Stimulated activated CD4-positive, alpha-beta T cell treated with anti-CD3 and anti-CD28 coated beads, Interleukin-12 subunit alpha, Interleukin-12 subunit beta, amount 100 ng/mL, for 48 hours (primary cell): ENCODE measurements at regions not wholly inside any gene's neighbourhood (a gene's known extent, or its start where the extent isn't known, plus 50 kb on each side); places are given as distances from the start of the nearest gene placed in this dataset.

Experiments
- DNase-seq, 3 donors: peaks; one replicate each; pipeline ENCODE4 v3.0.0-alpha.2; 2020; ENCODE audit warnings: low read depth in 2 of 3, low spot score in 1 of 3

DNA sequence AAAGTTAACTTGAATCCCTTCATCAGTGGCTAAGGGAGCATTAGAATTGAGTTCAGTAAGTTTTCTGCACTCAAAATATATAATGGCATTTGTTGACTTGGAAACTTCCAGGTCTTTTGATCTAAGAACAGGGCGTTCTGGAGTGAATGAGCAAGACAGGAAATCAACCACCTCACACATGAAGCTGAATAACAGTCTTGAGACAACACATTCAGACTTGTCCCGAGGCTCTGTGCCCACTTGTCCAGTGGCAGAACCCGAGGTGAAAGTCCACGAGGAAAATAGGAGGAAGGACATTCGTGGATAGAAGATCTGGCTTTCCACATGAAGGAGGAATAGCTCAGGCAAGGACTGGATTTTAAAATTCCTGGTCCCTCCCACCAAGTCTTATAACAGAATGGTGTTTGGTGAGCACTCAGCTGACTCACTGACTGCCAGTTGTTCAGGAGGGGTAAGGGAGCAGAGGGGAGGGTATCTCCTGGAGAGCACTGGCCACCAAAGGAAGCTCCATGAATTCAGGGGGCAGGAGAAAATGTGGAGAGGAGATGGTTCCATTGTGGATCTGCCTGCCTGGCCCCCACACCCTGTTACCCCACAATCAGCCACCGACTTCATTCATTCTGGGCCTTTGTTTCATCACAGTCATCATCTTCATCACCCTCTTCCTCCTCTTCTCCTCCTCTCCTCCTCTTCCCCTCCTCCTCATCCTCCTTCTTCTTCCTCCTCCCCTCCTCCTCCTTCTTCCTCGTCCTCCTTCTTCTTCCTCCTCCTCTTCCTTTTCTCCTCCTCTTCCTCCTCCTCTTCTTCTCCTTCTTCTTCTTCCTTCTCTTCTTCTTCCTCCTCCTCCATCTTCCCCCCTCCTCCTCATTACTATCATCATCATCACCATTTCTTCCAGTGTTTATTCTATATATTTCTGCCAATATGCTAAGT, 620.1 kb downstream of the MED13L start:
- DNase-seq = no peak

DNA sequence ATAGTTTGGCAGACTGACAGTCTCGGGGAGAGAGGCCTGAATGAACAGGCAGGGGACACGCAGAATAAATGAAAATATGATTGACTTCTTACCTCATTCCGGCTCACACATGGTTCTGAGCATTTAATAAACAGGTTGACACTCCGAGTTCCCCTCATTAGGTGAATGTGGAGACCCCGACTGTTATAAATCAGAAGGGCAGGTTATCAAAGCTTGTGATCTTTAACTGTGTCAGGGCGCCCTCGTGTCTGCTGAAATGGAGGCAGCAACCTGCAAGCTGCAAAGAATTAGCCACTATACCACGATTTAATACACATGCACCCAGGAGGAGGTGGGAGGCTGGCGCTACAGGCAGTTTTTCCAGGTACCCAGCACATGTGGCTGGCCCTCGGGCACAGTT, 627.5 kb downstream of the MED13L start:
- no peak for DNase-seq

DNA sequence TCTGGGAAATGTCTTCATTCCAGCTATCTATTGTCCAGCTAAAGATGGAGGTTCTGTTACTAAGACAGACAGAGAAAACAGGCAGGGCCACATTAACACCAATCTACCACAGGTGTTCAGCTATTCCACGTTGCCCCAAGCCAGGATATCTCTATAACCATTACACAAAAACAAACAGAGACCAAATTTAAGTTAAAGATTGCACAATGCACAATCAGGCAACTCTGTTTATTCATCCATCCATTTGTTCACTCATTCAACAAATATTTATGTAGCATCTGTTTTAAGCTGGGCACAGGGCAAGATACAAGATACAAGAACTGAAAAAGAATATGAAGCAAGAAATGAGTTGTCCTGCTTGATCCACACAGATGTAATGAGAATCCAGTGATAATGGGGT, 629.0 kb downstream of the MED13L start:
- no peak for DNase-seq

DNA sequence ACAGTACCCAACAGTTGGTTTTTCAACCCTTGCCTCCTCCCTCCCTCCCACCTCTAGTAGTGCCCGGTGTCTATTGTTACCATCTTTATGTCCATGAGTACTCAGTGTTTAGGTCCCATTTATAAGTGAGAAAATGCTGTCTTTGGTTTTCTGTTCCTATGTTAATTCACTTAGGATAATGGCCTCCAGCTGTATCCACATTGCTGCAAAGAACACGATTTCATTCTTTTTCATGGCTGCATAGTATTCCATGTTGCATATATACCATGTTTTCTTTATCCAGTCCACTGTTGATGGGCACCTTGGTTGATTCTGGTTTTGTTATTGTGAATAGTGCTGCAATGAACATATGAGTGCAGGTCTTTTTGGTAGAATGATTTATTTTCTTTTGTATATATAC, 631.3 kb downstream of the MED13L start:
- no peak for DNase-seq

DNA sequence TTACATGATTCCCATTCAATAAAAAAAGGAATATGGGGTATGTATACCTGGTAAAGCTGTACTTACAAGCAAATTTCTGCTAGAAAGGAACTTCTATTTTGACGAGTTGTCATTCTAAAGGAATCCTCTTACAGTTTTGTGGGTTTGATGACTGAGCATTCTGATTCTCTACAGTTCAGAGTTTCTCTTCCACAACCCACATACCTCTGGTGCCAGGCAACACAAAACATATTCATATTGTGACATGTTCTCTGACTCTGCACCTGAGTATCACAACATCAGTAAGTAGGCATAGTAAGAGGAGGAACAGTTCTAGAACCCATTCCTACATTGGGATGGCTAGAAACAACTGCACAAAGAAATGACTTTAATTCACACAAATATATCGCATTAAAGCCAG, 636.6 kb downstream of the MED13L start:
- DNase-seq = no peak

DNA sequence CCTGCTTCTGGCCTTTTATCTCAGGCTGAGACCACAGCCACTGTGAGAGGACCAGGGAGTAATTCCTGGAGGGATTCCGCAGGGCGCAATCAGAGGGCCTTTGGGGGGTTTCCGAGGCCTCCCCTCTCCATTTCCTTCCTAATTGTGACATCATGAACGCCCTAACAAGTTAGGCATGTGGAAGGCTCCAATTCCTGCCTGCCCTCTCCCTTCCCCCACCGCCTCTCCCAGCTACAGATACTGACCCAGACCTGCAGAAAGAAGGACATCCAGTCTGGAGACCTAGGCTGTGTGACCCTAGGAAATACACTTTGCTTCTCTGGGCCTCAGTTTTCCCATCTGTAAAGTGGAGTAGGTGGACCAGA, 637.9 kb downstream of the MED13L start:
- DNase-seq = no peak

DNA sequence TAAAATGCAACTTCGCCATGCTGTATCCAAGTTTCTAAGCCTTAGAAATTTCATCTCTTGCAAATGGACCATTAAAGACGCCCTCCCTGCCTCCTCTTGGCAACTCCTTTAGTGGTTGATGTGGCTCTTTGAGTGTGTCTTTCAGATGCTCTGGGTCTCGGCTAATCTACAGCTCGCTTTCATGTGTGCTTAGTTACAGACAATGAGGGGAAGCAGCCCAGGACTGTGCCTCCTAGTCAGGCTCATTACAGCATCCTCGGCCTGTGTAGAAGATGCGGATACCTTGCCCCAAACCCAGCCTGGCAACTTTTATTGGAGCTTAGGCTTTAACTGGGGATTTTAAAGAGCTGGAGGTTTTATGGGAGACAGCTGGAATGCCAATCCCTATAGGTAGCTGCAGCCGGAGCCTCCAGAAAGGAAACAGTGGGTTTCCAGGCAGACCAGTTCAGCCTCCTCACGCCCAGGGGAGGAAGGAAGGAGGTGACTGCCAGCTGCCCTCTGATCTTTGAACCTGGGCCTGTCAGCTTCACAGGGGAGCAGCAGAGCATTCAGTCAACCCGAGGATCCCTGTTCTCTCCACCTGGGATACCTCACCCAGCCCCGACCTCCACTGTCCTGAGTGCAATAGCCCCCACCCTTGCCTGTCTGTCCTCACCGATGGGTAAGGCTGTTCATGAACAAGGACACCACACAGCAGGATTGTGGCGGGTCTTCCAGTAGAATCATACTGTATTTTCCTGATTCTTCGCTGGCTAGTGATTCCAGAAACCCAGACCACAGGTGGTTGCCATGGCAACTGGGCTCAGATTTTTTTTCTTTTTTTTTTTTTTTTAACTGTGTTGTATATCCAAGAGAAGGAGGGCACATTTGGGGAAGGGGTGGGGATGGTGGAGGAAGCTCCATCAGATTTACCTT, 638.5 kb downstream of the MED13L start:
- DNase-seq = no peak

DNA sequence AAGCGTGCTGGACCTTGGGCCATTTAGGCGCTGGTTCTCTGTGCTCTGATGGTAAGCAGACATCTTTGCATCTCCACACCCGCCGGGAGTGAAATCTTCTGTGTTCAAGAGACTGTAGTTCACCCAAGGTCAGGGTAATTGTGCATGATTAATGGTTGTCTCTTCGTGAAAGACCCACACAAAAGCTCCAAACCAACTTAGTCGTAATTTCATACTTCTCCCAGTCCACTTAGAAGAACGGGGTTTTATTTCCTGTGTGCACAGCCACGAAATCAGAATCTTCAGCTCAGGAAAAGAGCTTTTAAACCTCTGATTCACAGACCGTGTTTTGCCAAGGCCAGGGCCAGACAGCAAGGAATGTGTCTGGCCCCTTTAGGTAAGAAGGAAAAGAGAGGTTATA, 640.9 kb downstream of the MED13L start:
- no peak for DNase-seq

DNA sequence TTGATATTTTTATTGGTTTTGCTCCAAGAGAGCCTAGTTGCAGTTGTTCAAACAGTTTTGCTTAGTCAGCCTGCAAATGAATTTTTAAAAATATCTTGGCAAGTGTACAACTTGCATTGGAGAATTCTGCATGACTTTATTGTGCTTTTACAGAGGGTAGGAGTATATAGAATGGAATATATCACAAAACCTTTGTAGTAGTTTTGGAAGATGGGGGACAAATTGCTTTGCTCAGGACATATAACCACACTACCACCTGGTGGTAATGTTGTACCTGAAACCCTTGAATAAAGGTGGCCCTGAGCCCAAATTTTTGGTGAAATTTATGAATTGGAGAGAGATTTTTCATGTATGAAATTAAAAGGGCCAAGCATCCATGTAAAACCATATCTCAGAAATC, 645.2 kb downstream of the MED13L start:
- no peak for DNase-seq

DNA sequence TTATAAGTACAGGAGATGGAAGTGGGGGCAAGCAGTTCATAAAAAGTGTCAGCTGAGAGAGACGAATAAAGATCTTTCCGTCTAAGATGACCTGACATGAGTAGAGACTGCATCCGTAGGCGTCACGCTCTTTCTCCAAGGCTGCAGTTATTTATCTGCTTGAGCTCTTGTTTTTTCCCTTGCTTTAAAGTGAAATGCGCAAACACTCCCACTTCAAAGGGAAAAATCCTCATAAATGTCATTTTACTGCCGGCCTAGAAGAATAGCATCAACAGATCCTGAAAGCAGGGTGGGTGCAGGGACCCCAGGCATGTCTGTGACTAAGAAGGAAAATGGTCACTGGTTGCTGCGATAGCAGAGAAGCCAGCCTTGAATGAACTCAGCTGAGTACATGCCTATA, 647.4 kb downstream of the MED13L start:
- no peak for DNase-seq

DNA sequence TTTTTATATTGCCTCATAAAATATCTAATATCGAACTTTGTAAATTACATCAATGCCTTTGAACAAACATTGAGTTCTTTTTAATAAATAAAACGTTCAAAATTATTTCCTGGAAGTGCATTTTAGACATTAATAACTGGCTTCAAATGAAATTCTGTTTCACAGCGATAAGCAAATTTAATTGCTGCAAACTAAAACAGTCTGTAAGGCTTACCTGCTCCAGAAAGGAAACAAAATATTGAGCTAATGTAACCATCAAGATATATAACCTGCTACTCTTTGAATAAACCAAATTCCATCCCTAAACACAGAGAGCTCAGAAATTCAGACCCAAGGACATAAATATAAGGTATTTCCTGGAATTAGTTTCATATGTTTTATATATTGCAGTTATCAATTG, 651.3 kb downstream of the MED13L start:
- no peak for DNase-seq

DNA sequence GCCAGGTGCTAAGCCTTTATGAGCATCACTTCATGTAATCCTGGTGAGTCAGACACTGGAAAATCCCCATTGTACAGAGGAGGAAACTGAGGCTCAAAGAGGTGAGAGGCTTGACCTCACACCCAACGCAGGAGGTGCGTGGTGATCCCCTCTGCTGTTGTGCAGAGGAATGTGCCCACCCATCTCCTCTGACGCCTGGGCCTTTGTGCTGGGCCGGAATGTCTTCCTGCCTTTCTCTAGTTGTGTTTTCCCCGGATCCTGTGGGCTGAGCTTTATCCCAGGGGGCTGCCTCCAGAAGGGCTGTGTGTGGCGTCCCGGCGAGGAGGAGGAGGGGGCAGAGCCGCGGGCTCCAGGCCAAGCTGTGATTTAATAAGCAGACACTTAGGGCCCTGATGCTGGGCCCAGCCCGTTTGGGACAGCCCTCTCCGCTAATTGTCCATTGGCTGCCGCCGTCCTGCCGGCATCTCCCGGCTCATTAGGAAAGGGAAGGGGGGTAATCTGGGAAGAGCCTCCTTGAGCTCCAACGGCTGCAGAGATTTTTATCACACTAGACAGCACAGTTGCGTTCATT, 653.6 kb downstream of the MED13L start:
- DNase-seq = no peak

DNA sequence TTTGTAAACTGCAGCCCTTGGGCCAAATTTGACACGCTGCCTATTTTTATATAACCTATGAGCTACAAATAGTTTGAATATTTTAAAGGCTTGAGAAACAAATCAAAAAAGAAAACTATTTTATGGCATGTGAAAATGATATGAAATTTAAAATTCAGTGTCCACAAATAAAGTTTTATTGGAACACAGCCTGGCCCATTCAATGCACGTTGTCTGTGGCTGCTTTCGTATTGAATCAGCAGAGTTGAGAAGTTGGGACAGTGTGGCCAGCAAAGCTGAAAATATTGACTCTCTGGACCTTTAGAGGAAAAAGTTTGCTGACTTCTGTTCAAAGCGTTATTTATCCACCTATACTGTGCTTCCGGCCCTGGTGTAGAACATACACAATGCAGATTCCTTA, 654.2 kb downstream of the MED13L start:
- DNase-seq = no peak

DNA sequence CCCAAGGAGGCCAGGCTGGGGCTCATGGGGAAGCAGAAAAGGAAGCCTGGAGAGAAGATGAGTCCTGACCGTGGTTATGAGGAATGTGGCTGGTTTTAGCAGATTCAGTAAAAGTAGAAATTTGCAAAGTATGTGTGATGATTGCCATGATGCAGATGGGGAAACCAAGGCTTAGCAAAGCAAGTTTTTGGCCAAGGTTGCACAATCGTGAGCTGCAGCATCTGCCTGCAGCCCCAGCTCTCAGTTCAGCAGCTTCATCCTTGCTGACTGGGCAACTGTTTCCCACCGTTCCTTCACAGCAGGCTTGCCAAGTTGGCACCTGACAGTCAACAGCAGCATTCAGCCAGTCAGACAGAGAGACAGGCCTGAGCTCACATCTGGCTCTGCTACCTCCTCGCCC, 656.7 kb downstream of the MED13L start:
- no peak for DNase-seq

DNA sequence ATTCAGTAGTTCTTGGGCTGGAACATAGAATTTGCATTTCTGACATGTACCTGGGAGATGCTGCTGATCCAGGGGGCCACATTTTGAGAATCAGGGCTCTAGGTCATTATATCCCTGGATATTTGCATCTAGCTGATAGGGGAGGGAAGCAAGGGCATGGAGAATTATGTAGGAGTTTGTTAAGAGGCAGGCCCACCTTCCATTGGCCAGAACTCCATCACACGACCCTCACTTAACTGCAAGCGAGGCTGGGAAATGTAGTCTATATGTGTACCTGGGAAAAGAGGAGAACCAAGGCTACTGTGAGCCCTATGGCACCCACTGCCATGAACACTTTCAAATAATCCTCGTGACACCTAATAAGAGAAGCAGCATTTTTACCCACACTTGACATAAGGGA, 657.6 kb downstream of the MED13L start:
- no peak for DNase-seq

DNA sequence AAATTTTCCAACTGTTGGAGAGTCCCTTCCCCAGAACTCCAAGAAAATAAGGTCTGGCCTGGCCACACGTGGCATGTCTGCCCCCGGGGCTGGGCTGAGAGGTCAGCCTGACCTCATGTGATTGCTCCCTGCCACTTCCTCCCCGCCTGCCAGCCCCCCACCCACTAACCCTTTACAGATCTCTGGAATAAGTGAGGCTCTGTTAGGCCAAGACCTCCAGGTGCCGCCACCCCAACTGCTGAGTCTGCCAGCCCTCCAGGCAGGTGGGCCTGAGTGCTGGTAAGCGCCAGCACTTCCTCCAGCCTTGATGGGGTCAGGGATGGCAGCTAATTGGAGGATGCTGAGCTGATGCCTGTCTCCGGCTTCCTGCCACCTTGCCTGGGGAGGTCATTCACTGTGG, 658.4 kb downstream of the MED13L start:
- DNase-seq = no peak

DNA sequence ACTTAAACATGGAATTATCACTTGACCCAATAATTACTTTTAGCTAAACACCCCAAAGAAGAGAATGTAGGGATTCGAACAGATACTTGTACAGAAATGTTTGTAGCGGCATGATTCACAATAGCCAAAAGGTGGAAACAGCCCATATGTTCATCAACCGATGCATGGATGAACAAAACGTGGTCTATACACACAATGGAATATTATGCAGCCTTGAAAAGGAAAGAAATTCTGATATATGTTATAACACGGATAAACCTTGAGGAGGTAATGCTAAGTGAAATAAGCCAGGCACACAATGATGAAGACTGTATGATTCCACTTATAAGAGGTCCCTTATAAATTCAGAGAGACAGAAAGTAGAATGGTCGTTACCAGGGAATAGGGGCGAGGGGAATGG, 659.4 kb downstream of the MED13L start:
- no peak for DNase-seq

DNA sequence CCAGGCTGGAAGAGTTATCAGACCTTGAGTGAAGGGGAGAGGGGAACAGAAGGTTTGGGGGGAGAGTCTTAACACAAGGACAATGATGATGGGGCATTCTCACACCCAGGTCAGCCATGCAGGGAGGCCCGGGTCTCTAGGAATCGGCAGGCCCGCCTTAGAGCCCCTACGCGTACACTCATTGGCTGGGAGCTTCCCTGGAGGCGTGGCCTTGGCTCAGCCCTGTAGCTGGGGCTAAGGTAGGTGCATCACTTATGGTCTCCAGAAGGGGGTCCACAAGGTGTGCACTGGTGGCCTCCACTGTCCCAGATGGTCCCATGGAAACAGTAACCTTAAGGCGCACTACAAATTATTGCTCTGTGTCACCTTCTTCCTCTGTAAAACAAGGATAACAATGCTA, 660.1 kb downstream of the MED13L start:
- no peak for DNase-seq

DNA sequence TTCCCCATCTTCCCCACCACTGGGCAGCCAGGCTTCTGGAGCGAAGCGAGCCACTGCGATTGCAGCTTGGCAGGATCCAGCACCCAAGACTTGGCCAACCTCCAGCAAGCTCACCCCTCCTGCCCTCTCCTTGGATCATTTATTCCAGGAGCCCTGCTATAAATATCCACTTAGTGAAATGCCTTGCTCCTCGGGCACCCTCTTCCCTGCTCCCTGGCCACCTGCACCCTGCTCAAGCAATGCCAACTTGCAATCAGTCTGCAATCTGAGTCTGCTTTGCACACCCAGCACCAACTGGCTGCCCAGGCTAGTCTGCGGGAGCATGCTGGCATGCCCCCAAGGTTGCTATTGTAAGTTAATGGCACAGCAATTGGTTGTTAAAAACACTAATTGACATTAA, 666.0 kb downstream of the MED13L start:
- DNase-seq = no peak

DNA sequence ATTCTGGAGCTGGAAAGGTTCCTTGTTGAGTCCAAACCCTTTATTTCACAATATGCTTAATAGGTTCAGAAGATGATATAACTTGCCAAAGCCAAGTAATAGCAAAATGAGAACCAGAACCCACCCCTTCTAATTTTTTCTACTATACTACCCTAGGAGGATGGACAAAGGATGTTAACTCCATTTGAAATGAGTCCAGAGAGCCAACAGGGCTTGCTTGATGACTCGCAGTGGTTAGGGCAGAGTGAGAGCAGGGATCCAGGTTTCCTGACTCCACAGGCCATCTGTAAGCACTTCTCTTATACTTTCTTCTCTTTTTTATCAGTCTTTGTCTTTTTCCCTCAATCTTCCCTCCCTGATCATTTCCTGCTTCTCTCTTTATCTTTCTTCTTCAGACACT, 668.1 kb downstream of the MED13L start:
- no peak for DNase-seq

DNA sequence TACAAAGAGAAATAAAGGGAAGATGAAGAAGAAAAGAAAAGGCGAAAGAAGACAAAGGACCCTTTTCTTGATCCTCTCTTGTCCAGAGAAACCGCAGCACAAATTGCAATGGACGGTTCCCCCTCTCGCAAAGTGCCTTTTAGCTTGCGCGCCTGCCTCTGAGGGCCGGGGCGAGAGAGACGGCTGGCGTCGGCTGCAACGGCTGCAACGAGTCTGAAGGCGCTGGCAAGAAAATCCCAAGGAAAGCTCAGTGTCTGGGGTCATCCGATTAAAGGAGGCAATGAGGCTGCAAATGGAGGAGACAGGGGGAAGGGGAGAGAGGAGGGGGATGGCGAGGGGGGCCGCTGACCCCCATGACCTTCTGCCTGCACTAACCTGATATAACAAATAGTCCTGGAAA, 671.5 kb downstream of the MED13L start:
- no peak for DNase-seq
